ENCODE measurements at regions not wholly inside any gene's neighbourhood (a gene's known extent, or its start where the extent isn't known, plus 50 kb on each side); places are given as distances from the start of the nearest gene placed in this dataset.

DNA sequence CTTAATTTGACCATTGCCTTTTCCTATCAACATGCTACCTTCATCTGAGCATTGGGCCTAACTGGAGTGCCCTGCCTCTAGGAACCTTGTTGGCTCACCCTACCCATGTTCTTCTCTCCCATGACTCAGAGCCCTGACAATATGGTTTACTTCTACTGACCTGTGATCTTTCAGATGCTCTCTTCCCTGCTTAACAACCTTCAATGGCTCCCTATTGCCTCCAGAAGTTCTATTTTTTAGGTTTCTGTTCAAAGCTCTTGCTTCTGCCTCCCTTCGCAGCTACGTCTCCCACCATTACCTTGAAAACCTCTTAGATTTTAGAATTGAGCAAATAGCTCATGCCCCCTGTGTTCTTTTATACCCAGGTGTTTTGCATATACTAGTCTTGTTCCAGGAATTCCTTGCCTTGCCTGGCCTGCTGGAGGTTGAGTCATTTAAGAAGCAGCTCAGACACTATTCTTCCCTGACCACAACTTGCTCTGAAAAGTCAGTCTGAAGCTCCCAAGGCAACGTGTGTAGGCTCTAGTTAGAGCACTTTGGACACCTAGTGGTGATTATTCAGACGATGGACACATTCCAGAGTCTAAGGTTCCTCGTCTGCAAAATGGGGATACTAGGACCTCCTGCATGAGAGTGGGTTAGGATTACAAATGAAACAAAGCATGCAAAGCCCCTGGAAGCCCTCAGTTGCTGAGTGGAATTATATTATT is 64.4 kb upstream of the EMX2 start:
- no peak for TF ChIP-seq NFRKB (IDR thresholded peaks at IDR 0.05)
- POLR2A ChIA-PET: no interaction called here
- CTCF ChIA-PET: interaction anchor here (0.7 to 1.8 kb wide), 6 partner anchors 14 to 262 kb away, joined by 3 to 7 read pairs (median 3); no protein-coding TSS in a partner anchor
- peak; percentile 38 for DNase-seq (ENCODE audit: extremely low spot score)

DNA sequence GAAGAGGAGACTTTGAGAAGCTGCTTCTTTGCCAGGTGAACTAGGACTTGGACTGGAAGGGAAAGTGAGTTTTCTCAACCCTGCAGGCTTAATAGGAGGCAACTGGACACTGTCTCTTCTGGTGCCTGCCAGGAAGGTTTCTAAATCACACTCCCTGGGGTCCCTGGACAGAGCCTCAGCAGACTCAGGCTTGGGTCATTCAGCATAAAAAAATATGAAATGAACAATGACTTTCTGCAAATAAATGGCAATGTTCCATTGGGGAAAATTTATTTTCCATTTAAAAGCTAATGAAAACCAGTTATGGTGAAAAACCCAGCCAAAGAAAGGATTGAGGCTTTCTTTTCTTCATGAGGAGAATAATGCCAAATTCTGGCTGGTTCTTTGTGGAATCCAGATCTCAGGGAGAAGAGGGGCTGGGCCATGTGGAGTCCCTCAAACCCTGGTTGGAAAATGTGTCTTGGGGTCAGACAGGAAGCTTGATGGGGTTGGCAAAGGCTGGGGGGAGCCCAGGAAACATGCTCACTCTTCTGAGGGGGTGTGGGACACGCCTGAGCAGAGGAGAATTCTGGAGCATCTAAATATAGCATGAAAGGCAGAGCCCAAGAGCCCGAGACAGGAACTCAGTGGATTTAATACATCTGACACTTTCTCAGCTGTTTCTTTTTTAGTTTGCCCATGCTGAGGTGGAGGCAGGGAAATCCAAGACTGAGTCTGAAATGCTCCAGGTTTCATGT is 65.2 kb upstream of the EMX2 start:
- TF ChIP-seq FOXM1 (IDR thresholded peaks at IDR 0.05; ENCODE audit: borderline replicate concordance) (no peak), TARDBP (IDR thresholded peaks at IDR 0.05) (no peak)
- ChIA-PET CTCF (interaction anchor here (0.7 to 1.8 kb wide), 6 partner anchors 14 to 243 kb away, joined by 3 to 7 read pairs (median 3); no protein-coding TSS in a partner anchor), POLR2A (no interaction called here)
- DNase-seq (ENCODE audit: extremely low spot score): no peak

DNA sequence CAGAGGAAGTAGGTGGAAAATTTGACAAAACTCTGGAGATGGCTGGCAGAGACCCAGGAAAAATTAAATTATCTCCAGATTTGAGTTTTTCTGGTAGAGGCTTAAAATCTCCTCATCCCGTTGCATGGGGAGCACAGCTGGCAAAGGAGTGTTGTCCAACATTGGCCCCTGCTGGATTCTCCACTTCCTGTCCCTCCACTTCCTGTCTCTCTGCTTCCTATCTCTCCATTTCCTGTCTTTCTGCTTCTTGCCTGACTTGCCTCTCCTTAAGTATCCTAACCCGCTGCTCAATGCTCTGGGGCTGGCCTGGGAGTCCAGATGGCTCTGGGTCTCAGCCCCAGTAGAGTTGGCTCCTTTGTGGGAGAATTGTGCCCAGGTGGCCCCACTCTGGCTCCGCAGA is 65.8 kb upstream of the EMX2 start:
- ChIA-PET POLR2A (no interaction called here), CTCF (interaction anchor here (0.7 to 0.8 kb wide), 2 partner anchors 34 to 244 kb away, joined by 3 read pairs; no protein-coding TSS in a partner anchor)
- TF ChIP-seq FOXA1 (IDR thresholded peaks at IDR 0.05) (no peak), LEF1 (IDR thresholded peaks at IDR 0.05; ENCODE audit: borderline replicate concordance) (no peak), SUZ12 (IDR thresholded peaks at IDR 0.05) (no peak), NFRKB (IDR thresholded peaks at IDR 0.05) (no peak), BHLHE40 (IDR thresholded peaks at IDR 0.05; ENCODE audit: borderline replicate concordance) (no peak), L3MBTL2 (conservative IDR thresholded peaks at IDR 0.05) (no peak), FOXM1 (IDR thresholded peaks at IDR 0.05; ENCODE audit: borderline replicate concordance) (no peak), ELF4 (IDR thresholded peaks at IDR 0.05) (no peak), FOXK2 (IDR thresholded peaks at IDR 0.05) (no peak), HDGF (IDR thresholded peaks at IDR 0.05; ENCODE audit: borderline replicate concordance) (no peak)
- TF ChIP-seq, protein P1, sequence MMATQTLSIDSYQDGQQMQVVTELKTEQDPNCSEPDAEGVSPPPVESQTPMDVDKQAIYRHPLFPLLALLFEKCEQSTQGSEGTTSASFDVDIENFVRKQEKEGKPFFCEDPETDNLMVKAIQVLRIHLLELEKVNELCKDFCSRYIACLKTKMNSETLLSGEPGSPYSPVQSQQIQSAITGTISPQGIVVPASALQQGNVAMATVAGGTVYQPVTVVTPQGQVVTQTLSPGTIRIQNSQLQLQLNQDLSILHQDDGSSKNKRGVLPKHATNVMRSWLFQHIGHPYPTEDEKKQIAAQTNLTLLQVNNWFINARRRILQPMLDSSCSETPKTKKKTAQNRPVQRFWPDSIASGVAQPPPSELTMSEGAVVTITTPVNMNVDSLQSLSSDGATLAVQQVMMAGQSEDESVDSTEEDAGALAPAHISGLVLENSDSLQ (IDR thresholded peaks at IDR 0.05): no peak
- no peak for DNase-seq (ENCODE audit: extremely low spot score)

DNA sequence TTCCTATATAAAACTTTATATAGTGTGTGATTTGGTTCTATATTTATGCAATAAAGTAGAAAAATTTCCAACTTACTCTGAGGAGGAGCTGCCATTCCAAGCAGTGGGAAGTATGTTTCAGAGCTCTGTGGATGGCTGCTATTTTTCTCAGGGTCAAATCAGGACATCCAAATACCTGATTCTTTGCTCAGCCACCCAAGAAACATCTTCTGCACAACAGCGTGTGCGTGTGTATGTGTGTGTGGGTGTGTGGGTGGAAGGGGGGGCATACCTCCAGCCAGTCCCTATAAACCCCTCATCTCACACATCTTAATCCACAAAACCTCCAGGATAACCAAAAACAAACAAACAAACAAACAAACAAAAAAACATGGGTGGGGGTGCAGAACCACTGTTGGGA is 66.3 kb upstream of the EMX2 start:
- DNase-seq (ENCODE audit: extremely low spot score): no peak
- POLR2A ChIA-PET: no interaction called here
- TF ChIP-seq LEF1 (IDR thresholded peaks at IDR 0.05; ENCODE audit: borderline replicate concordance) (no peak), L3MBTL2 (conservative IDR thresholded peaks at IDR 0.05) (no peak), BHLHE40 (IDR thresholded peaks at IDR 0.05; ENCODE audit: borderline replicate concordance) (no peak), NFRKB (IDR thresholded peaks at IDR 0.05) (no peak), ZNF384 (IDR thresholded peaks at IDR 0.05) (no peak), FOXM1 (IDR thresholded peaks at IDR 0.05; ENCODE audit: borderline replicate concordance) (no peak), FOXK2 (IDR thresholded peaks at IDR 0.05) (no peak), ELF4 (IDR thresholded peaks at IDR 0.05) (no peak), HDGF (IDR thresholded peaks at IDR 0.05; ENCODE audit: borderline replicate concordance) (no peak), TARDBP (IDR thresholded peaks at IDR 0.05) (no peak), SP1 (IDR thresholded peaks at IDR 0.05) (no peak), FOXA1 (IDR thresholded peaks at IDR 0.05) (no peak), CTBP1 (IDR thresholded peaks at IDR 0.05; ENCODE audit: borderline replicate concordance) (no peak), ARNT (IDR thresholded peaks at IDR 0.05) (no peak)
- TF ChIP-seq, protein P1 (IDR thresholded peaks at IDR 0.05): no peak
- CTCF ChIA-PET: interaction anchor here (0.8 to 1.6 kb wide), 2 partner anchors 10 to 34 kb away, joined by 3 to 5 read pairs; no protein-coding TSS in a partner anchor

DNA sequence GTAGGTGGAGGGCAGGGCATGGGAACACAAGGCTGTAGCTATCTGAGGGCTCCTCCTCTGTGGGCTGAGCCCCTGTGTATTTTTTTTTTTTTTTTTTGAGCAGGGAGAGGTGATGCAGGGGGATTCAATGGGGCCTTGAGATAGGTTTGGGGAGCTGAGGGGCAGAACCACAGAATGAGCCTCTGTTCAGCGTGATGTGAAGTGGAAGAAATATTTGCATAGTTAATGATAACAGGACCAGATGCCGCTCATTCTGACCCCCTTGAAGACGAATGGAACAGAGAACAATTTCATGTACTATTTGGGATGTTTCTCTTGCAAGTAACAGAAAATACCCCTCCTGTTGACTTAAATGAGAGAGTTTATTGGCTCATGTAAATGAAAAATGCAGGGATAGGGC is 69.7 kb upstream of the EMX2 start:
- POLR2A ChIA-PET: no interaction called here
- CTCF ChIA-PET: interaction anchor here (0.6 kb wide), 1 partner anchor 294 kb away, joined by 8 read pairs; no protein-coding TSS in a partner anchor
- TF ChIP-seq LEF1 (IDR thresholded peaks at IDR 0.05; ENCODE audit: borderline replicate concordance) (no peak), NFRKB (IDR thresholded peaks at IDR 0.05) (no peak), ZNF384 (IDR thresholded peaks at IDR 0.05) (no peak), SUZ12 (IDR thresholded peaks at IDR 0.05) (no peak), TARDBP (IDR thresholded peaks at IDR 0.05) (no peak), BHLHE40 (IDR thresholded peaks at IDR 0.05; ENCODE audit: borderline replicate concordance) (no peak)
- no peak for DNase-seq (ENCODE audit: extremely low spot score)

DNA sequence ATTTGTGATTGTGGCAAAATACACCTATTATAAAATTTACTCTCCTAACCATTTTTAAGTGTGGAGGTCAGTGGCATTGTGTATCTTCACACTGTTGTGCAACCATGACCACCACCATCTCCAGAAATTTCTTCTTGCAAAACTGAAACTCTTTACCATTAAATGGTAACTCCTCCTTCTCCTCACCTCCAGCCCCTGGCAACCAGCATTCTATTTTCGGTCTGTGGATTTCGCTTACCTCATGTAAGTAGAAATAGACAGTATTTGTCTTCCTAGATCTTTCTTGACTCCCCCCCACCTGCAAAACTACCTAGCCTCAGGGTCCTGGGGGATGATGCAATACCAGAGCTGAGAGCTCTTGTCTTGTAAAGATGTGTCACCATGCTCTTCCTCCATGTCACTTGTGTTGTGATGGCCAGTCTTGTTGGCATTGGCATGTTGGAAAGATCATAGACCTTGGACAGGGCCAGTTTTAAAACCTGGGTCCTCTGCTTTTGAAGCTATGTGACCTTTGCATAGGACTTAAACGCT is 71.1 kb upstream of the EMX2 start:
- ChIA-PET POLR2A (no interaction called here), CTCF (no interaction called here)
- no peak for DNase-seq (ENCODE audit: extremely low spot score)
- TF ChIP-seq TARDBP (IDR thresholded peaks at IDR 0.05) (no peak), NFRKB (IDR thresholded peaks at IDR 0.05) (no peak), BHLHE40 (IDR thresholded peaks at IDR 0.05; ENCODE audit: borderline replicate concordance) (no peak), LEF1 (IDR thresholded peaks at IDR 0.05; ENCODE audit: borderline replicate concordance) (no peak), ARNT (IDR thresholded peaks at IDR 0.05) (no peak), FOXA1 (IDR thresholded peaks at IDR 0.05) (no peak), L3MBTL2 (conservative IDR thresholded peaks at IDR 0.05) (no peak), ZNF384 (IDR thresholded peaks at IDR 0.05) (no peak), SP1 (IDR thresholded peaks at IDR 0.05) (no peak), SUZ12 (IDR thresholded peaks at IDR 0.05) (no peak), CTBP1 (IDR thresholded peaks at IDR 0.05; ENCODE audit: borderline replicate concordance) (no peak), FOXK2 (IDR thresholded peaks at IDR 0.05) (no peak), HDGF (IDR thresholded peaks at IDR 0.05; ENCODE audit: borderline replicate concordance) (no peak), FOXM1 (IDR thresholded peaks at IDR 0.05; ENCODE audit: borderline replicate concordance) (no peak), ELF4 (IDR thresholded peaks at IDR 0.05) (no peak)
- TF ChIP-seq, protein P1 (IDR thresholded peaks at IDR 0.05): no peak

All from HEK293T (cell line).